H1 (cell line): ENCODE measurements at regions not wholly inside any gene's neighbourhood (a gene's known extent, or its start where the extent isn't known, plus 50 kb on each side); places are given as distances from the start of the nearest gene placed in this dataset.

Source experiments
- CTCF ChIA-PET: fragments of 300-600 bp; sonication (Branson Sonifier 250); formaldehyde crosslinking; loops from one replicate; lab custom pipeline; 2021; ENCODE audit not compliant: partially characterized antibody; lab: Charles Lee
- POLR2A ChIA-PET: fragments of 300-600 bp; sonication (Branson Sonifier 250); formaldehyde crosslinking; loops from one replicate; lab custom pipeline; 2021; ENCODE audit warnings: inconsistent platforms; ENCODE audit not compliant: partially characterized antibody; lab: Charles Lee
- DNase-seq, 2 experiments: peaks; one replicate each; pipeline versions ENCODE4 v3.0.0 to v3.0.0-alpha.2; 2010 to 2022; ENCODE audit warnings: low spot score in 2 of 2, low read depth in 1 of 2, mixed read lengths in 1 of 2
- FAIRE-seq: peaks from 2 replicates; lab custom pipeline; 2011; peaks lifted over from hg19 to GRCh38; lab: Jason Lieb, UNC
- H2AFZ ChIP-seq: 2 replicates; pipeline ENCODE4 v1.8.1; 2012; ENCODE audit warnings: low read length, inconsistent platforms
- H2AK5ac ChIP-seq: 2 replicates; pipeline ENCODE4 v1.6.1; 2013; ENCODE audit warnings: low read depth, low read length
- H2BK120ac ChIP-seq: replicated peaks from 2 replicates; pipeline ENCODE3; 2013; ENCODE audit warnings: low read depth, low read length, inconsistent platforms
- H2BK12ac ChIP-seq: 2 replicates; pipeline ENCODE4 v1.6.1; 2013; ENCODE audit warnings: low read depth, low read length
- H2BK15ac ChIP-seq: 2 replicates; pipeline ENCODE4 v1.6.1; 2013; ENCODE audit warnings: low read length
- H2BK20ac ChIP-seq: 2 replicates; pipeline ENCODE4 v1.6.1; 2013; ENCODE audit warnings: low read length
- H2BK5ac ChIP-seq: 2 replicates; pipeline ENCODE4 v1.6.1; 2013; ENCODE audit warnings: low read depth, low read length
- H3K14ac ChIP-seq: 2 replicates; pipeline ENCODE4 v1.6.1; 2013; ENCODE audit warnings: inconsistent platforms; ENCODE audit not compliant: insufficient read length
- H3K18ac ChIP-seq: 2 replicates; pipeline ENCODE4 v1.6.1; 2013; ENCODE audit warnings: low read length; ENCODE audit errors: extremely low read depth
- H3K23ac ChIP-seq: 2 replicates; pipeline ENCODE4 v1.6.1; 2013; ENCODE audit warnings: inconsistent platforms; ENCODE audit not compliant: insufficient read length
- H3K23me2 ChIP-seq: 2 replicates; pipeline ENCODE4 v1.6.1; 2013; ENCODE audit warnings: low read depth, low read length
- H3K27ac ChIP-seq: 2 replicates; pipeline ENCODE4 v1.6.1; 2011; ENCODE audit warnings: low read depth, low read length, inconsistent platforms
- H3K27me3 ChIP-seq, 4 experiments: replicated peaks in 1 of 4; 1 replicate in 1 of 4; 2 replicates in 3 of 4; pipeline versions ENCODE4 v1.6.1 to v1.8.1; 2011 to 2013; ENCODE audit warnings: low read length in 3 of 4, mild to moderate bottlenecking in 3 of 4, inconsistent platforms in 2 of 4, mixed read lengths in 2 of 4, moderate library complexity in 1 of 4; ENCODE audit not compliant: control insufficient read depth in 3 of 4, insufficient read depth in 3 of 4; ENCODE audit errors: extremely low read depth in 1 of 4
- H3K36me3 ChIP-seq, 4 experiments: 2 replicates each; pipeline versions ENCODE4 v1.6.1 to v1.8.1; 2011 to 2013; ENCODE audit warnings: mild to moderate bottlenecking in 4 of 4, low read length in 3 of 4, moderate library complexity in 2 of 4, control low read depth in 1 of 4, inconsistent platforms in 1 of 4; ENCODE audit not compliant: insufficient read depth in 4 of 4, control insufficient read depth in 2 of 4
- H3K4ac ChIP-seq: replicated peaks from 2 replicates; pipeline ENCODE3; 2013; ENCODE audit warnings: low read length, low read depth, mixed read lengths, inconsistent platforms; ENCODE audit not compliant: insufficient read length
- H3K4me1 ChIP-seq, 4 experiments: replicated peaks in 1 of 4; 1 replicate in 1 of 4; 2 replicates in 3 of 4; pipeline versions ENCODE4 v1.6.1 to v1.8.1; 2011 to 2013; ENCODE audit warnings: low read length in 3 of 4, inconsistent platforms in 2 of 4, mixed read lengths in 1 of 4; ENCODE audit not compliant: insufficient read depth in 4 of 4, control insufficient read depth in 3 of 4
- H3K4me2 ChIP-seq, 2 experiments: 2 replicates each; pipeline versions ENCODE4 v1.6.1 to v1.8.1; 2011 to 2013; ENCODE audit warnings: low read depth in 2 of 2, low read length in 2 of 2, control low read depth in 1 of 2, inconsistent platforms in 1 of 2, mild to moderate bottlenecking in 1 of 2; ENCODE audit not compliant: insufficient read depth in 1 of 2
- H3K4me3 ChIP-seq, 4 experiments: fragments of 200-600, 300-600 bp in 1 of 4; sonication (generic), shearing (Covaris generic), sonication (Bioruptor Twin) in 1 of 4; 2 replicates each; pipeline versions ENCODE4 v1.5.1 to v1.8.1; 2011 to 2016; ENCODE audit warnings: low read length in 4 of 4, low read depth in 3 of 4, control low read depth in 2 of 4, inconsistent platforms in 2 of 4, mild to moderate bottlenecking in 2 of 4, mixed read lengths in 1 of 4, moderate library complexity in 1 of 4; ENCODE audit not compliant: insufficient read depth in 2 of 4; ENCODE audit errors: extremely low read depth in 1 of 4
- H3K56ac ChIP-seq: replicated peaks from 2 replicates; pipeline ENCODE3; 2013; ENCODE audit warnings: low read depth, mild to moderate bottlenecking, mixed read lengths, low read length, inconsistent platforms; ENCODE audit not compliant: insufficient read length
- H3K79me1 ChIP-seq: 2 replicates; pipeline ENCODE4 v1.6.1; 2013; ENCODE audit warnings: low read depth, low read length, control low read depth
- H3K79me2 ChIP-seq, 2 experiments: 2 replicates each; pipeline versions ENCODE4 v1.6.1 to v1.8.1; 2012 to 2013; ENCODE audit warnings: low read length in 2 of 2, mild to moderate bottlenecking in 2 of 2, inconsistent platforms in 1 of 2; ENCODE audit not compliant: insufficient read depth in 2 of 2, control insufficient read depth in 1 of 2
- H3K9ac ChIP-seq, 4 experiments: replicated peaks in 1 of 4; 1 replicate in 1 of 4; 2 replicates in 3 of 4; pipeline versions ENCODE4 v1.6.1 to v1.8.1; 2011 to 2013; ENCODE audit warnings: low read depth in 3 of 4, low read length in 3 of 4, control low read depth in 2 of 4, mild to moderate bottlenecking in 2 of 4, moderate library complexity in 2 of 4, inconsistent platforms in 1 of 4; ENCODE audit errors: extremely low read depth in 1 of 4
- H3K9me3 ChIP-seq, 2 experiments: 2 replicates each; pipeline versions ENCODE4 v1.6.1 to v1.8.1; 2012 to 2013; ENCODE audit warnings: mild to moderate bottlenecking in 2 of 2, moderate library complexity in 2 of 2, control low read depth in 1 of 2, inconsistent platforms in 1 of 2, low read depth in 1 of 2, low read length in 1 of 2, mixed read lengths in 1 of 2; ENCODE audit not compliant: insufficient read depth in 2 of 2
- H4K20me1 ChIP-seq, 2 experiments: replicated peaks in 1 of 2; 2 replicates each; pipeline versions ENCODE3 to v1.8.1; 2011 to 2013; ENCODE audit warnings: inconsistent platforms in 2 of 2, low read length in 2 of 2, mild to moderate bottlenecking in 1 of 2; ENCODE audit not compliant: insufficient read depth in 2 of 2, control insufficient read depth in 1 of 2
- H4K5ac ChIP-seq: 2 replicates; pipeline ENCODE4 v1.6.1; 2013; ENCODE audit warnings: low read length, low read depth, mixed read lengths, inconsistent platforms; ENCODE audit not compliant: insufficient read length
- H4K8ac ChIP-seq: 2 replicates; pipeline ENCODE4 v1.8.0; 2013; ENCODE audit warnings: mild to moderate bottlenecking, moderate library complexity, low read length, inconsistent platforms; ENCODE audit not compliant: insufficient read depth; ENCODE audit errors: extremely low read depth
- H4K91ac ChIP-seq: replicated peaks from 2 replicates; pipeline ENCODE3; 2013; ENCODE audit warnings: low read length, mixed read lengths, inconsistent platforms; ENCODE audit not compliant: insufficient read length
- WGBS, 2 experiments: shearing (Covaris generic) in 1 of 2; methylation state at CpG; one replicate each; pipeline versions ENCODE4 v1.1.6 to v1.1.7; 2013 to 2015; ENCODE audit warnings: low lambda C conversion rate in 2 of 2, mixed read lengths in 2 of 2, inconsistent platforms in 1 of 2, low coverage in 1 of 2, missing lambda C conversion rate in 1 of 2; ENCODE audit not compliant: insufficient replicate concordance in 2 of 2, insufficient coverage in 1 of 2, insufficient read length in 1 of 2; ENCODE audit errors: extremely low coverage in 1 of 2, missing lambda C conversion rate in 1 of 2; 5-methylcytosine and 5-hydroxymethylcytosine counted together

DNA sequence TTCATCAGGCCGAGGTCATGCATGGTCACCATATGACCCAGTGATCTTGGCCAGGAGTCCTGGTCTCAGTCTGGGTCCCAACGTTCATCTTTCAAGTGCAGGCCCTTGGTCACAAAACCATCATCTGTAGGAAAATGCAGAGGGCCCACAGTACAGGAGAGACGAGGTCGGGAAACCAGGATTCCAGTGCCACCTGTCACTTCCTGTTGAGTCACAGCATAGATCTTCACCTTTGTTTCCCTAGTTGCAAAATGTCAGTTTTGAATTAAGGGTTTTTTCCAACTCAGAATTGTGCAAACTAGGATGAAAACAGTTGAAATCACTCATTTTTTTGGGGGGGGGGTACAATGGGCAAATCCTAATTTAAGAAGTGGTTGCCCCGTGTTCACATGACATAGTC lies 162.2 kb downstream of the INSIG2 start:
- Histone ChIP-seq H3K4ac (no peak overlapping the region), H2BK15ac (no peak overlapping the region), H3K23ac (no peak overlapping the region), H3K27me3 (no peaks in the 10 kb centered on the region; a peak in 2 of 7 replicates), H3K36me3 (no peaks in the 10 kb centered on the region), H3K56ac (no peak overlapping the region), H3K4me2 (no peak overlapping the region), H3K79me1 (no peaks in the 10 kb centered on the region), H3K9me3 (no peaks in the 10 kb centered on the region), H3K18ac (no peak overlapping the region), H4K5ac (no peak overlapping the region), H2BK5ac (no peak overlapping the region), H2BK120ac (no peak overlapping the region), H4K20me1 (no peaks in the 10 kb centered on the region), H4K91ac (no peak overlapping the region), H2BK12ac (no peak overlapping the region), H3K79me2 (no peaks in the 10 kb centered on the region), H3K4me3 (no peak overlapping the region), H3K23me2 (no peaks in the 10 kb centered on the region; the same call in 1 of the 2 replicates), H2AK5ac (no peak overlapping the region), H4K8ac (no peak overlapping the region), H3K9ac (no peak overlapping the region), H2AFZ (no peak overlapping the region), H3K14ac (no peak overlapping the region), H3K27ac (no peak overlapping the region), H2BK20ac (no peak overlapping the region), H3K4me1 (peaks cover 0 to 3% (median 0%) of the 10 kb centered on the region in 4 experiments; a peak in 3 of 7 replicates)
- CTCF ChIA-PET = interaction anchor here (1.1 to 2.7 kb wide), 2 partner anchors 10 to 19 kb away, joined by 3 to 13 read pairs; no protein-coding TSS in a partner anchor
- WGBS, 2 experiments = 97% methylated on average over 5 of the region's 5 CpGs; no CpG with 5 or more reads in 1 of the 2 experiments
- POLR2A ChIA-PET = no interaction called here
- FAIRE-seq (no peak), DNase-seq (no peak)
